ENCODE measurements at regions not wholly inside any gene's neighbourhood (a gene's known extent, or its start where the extent isn't known, plus 50 kb on each side); places are given as distances from the start of the nearest gene placed in this dataset.
"Not testable (repeated sequence)": the region's sequence is repeated elsewhere in the genome, so short reads cannot be mapped to it uniquely, and the experiment has no call there.

DNA sequence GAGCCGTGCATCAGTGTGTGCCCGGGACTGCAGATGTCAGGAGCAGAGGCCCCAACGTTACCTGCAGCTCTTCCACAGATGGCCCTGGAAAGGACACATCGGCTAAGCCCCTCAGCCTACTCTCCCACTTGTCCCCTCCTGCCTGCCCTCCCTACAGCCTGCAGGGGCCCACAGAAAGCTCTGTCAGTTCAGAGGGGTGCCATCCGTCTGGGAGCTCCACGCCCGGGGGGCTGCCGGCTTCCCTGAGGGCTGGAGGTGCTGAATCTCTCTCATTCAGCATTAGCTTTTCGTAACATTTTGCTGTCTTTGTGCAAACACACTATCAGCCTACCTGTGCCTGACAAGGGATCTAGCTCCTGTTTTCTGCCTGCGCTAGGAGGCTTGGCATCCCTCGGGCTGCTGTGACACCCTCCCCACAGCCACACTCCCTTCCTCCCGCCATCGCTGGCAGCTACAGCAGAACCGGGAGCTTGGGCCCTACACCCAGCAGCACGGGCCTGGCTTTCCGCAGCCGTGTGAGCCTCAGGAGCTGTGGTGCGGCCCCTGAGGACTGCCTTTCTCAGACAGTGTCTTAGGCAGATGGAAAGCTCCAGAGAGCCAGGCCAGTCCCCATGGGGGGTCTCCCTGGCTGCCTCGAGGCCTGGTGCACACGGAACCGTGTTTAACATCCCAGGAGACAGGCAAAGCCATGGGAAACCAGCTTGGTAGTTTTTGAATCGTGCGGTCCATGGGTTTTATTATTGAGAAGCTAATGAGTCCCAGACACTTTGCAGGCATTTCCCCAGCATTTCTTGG, 198.3 kb upstream of the B3GAT1 start:
- DNase-seq, result no peak

GRCh38 chr11:134609361-134610115, 197.5 kb upstream of the B3GAT1 start:
- DNase-seq, result no peak

DNA sequence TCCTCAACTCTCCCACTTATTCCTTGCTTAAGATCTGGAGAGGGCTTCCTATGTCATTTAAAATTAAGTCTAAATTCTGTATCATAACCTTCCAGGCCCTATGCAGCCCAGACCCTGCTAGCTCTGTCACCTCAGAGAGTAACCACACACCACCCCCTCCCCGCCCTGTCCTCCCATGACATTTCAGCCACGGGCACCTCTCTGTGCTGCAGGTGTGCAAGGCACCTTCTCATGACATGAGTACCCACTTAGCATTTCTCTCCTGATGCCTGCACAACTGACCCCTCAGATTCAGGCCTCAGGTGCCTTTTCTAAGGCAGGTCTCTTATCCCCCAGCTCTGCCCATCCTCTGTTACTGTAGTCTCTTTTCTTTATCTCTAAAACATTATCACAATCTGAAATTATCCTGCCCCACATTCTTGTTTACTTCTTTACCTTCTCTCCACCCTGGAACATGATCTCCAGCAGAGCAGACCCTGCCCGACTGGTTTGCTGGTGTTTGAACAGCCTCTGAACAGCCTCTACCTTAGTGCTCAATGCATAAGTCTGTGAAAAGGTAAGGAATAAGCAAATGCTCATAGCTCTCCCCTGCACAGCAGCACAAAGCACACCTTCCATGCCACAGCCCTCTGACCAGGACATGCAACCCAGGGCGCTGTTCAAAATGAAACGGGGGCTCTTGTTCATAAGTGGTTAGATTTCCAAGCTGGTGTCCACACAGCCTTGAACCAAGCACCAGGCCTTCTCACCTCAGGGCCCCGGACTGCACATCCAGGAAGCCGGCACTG, 196.1 kb upstream of the B3GAT1 start:
- no peak for DNase-seq

DNA sequence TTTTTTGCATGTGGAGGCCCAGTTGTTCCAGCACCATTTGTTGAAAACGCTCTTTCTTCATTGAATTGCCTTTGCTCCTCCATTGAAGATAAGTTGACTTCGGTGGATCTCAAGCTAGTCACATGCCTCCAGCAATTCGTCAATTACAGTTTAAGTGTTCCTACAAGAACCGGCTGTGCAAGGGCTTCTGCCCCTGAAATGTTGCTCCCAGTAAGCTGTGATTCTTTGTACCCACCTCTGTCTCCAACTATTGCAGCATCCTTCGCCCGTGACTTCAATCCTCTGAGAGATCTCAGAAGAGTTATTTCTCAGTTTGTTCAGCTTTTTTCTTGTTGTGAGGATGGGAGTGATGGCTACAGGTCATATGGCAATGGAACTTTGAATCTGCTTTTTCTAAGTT, 194.2 kb upstream of the B3GAT1 start:
- DNase-seq, result no peak

GRCh38 chr11:134604886-134605285, 192.8 kb upstream of the B3GAT1 start:
- no peak for DNase-seq

DNA sequence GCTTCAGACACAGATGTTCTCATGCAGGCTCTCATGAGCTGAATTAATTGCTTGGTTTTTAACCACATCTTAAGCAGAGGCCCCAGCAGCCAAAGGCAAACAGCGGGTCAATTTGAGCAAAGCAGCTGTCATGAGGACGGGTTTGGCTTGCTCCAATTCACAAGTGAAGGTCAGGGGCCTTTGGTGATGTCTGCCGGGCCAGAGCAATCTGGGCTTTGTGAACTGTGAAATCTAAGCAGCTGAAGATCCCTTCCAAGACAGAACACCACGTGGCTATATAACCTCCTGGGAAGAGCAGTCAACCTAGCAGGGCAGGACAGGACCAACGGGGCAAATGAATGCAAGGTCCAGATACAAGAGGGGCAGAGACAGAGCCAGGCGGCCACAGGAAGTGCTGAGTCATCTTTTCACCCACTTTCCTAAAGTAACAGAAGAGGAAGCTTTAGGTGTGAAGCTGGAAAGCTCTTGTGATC, 187.3 kb upstream of the B3GAT1 start:
- no peak for DNase-seq

DNA sequence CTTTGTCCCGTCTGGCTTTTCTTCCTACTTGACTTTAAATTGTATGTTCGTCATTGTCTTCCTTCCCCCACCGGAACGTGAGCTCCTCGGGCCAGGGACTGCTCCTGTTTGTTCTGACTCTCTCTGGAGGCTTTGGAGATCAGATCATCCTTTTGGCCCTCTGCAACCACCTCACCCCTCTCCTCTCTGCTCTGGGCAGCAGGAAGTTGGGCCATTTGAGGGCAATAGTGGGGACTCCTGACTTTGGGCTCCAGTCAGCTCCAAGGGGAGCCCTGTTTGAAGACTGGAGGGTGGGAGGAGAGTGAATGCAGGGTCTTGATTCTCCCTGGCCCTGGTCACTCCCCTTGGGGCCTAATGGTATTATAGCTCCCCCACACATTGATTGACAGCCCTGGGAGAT, 186.3 kb upstream of the B3GAT1 start:
- no peak for DNase-seq

- no peak for DNase-seq
Measured at GRCh38 chr11:134597452-134597851, 185.4 kb upstream of the B3GAT1 start.

DNA sequence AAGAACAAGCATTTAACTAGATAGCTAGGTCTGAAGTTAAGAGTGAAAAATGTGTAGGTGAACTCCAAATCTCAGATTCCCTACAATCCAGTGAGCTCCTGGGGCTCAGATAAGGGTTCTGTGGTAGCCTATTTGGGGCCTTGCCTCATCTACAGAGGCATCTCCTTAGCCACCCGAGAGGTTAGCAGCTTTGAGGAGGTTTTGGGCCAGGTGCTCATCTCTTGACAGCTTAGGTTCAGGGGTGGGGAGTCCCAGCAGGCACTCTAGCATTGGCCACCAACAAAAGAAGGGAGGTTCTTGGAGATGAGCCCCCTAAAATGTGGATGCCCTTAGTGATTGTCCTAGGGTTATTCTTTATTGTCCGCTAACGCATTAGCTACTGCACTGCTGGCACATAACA, 184.4 kb upstream of the B3GAT1 start:
- no peak for DNase-seq

DNA sequence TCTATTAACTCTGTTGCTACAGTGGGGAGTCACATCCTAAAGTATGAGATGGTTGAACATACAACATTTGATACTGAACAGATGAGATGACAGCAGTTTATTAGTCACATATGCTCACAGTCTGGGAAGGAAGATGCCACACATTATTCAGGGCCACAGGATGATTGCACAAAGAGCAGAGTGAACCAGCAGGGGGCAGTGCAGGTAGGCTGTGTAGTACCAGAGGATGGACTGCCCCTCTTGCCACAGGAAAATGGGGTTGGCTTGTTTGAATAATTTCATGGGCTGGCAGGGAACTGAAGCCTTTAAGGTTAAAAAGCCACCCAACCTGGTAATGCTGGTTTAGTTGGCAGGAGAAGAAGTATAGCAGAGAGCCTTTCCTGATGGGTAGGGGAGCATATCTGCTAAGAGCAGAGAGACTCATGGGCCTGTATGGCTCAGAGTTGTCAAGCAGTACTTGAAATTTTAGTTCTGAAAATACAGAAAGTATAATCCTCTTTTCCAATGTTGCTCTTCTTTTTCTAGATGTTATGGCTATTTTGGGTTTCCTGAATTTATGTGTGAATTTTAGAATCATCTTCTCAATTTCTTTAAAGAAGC, 180.4 kb upstream of the B3GAT1 start:
- DNase-seq, result no peak

GRCh38 chr11:134591338-134591737, 179.3 kb upstream of the B3GAT1 start:
- no peak for DNase-seq

DNA sequence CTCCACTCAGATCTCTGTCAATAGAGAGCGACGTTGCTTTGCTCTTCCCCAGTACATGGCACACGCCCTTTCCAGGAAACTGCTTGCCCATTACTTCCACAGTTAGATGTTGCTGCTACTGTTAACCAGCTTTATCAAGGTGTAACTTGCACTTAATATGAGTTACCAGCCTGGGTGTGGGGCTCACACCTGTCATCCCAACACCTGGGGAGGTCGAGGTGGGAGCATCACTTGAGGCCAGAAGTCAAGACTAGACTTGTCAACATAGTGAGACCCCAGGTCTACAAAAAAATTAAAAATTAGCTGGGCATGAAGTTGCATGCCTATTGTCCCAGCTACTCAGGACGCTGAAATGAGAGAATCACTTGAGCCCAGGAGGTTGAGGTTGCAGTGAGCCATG, 177.1 kb upstream of the B3GAT1 start:
- DNase-seq, result no peak

- not testable (repeated sequence) for DNase-seq
Measured at GRCh38 chr11:134588460-134589110, 176.5 kb upstream of the B3GAT1 start.

DNA sequence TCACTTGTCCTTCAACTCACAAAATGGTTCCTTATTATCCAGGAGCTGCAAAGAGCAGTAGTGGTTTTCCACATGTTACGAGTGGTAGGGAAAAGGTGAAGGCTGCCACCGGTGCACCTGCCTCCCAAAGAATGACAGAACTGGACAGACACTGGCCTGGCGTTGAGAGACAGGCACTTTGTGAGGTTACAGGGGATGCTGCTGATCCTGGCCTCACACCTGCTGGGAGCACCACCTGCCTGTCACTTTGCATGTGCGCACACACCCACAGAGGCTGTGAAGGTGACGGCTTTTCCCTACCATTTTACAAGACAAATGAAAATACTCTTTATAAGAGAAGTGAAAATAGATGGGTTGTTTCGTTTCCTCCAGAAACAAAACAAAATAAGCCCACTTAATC, 175.3 kb upstream of the B3GAT1 start:
- no peak for DNase-seq

GRCh38 chr11:134586726-134587125, 174.7 kb upstream of the B3GAT1 start:
- DNase-seq, result no peak

DNA sequence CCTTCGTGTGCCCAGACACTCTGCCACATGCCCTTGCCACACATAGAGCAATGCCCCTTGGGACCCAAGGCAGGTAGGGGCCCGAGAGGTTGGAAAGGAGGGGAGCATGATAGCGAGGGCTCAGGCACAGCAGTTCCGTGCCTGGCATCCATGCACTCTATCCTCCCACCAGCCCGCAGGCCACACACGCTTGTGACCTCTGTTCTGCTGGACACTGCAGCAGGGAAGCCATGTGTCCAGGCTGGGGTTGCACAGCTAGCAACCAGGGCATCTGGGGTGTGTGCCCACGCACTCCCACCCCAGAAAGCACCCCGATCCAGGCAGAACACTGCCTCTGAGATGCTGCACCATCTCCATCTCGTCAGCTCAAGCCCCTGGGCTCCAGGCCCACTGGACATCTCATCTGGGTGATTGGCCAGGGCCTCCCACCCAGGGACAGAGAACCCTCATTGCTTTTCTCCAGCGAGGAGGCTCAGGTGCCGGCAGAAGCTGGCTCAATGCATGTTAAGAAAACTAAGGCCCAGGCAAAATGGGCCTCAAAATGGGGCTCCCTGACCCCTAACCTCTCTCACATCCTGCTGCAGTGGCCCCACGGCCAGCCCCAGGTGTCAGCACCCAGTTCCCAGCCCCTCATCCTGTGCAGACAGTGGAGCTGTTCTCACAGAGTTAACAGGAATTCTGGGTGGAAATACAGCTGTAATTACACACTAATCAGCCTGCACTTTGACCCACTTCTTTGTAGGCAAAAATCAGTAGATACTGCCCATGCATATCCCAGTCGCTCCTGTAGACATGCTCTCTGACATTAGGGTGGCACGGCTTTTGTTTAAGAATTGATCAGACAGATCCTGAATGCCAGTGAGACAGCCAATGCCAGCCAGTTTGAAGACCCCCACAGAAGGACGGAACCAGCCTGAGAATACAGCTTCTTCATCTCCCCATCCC, 173.9 kb upstream of the B3GAT1 start:
- no peak for DNase-seq

- DNase-seq, result no peak
Measured at GRCh38 chr11:134584706-134585445, 172.8 kb upstream of the B3GAT1 start.

DNA sequence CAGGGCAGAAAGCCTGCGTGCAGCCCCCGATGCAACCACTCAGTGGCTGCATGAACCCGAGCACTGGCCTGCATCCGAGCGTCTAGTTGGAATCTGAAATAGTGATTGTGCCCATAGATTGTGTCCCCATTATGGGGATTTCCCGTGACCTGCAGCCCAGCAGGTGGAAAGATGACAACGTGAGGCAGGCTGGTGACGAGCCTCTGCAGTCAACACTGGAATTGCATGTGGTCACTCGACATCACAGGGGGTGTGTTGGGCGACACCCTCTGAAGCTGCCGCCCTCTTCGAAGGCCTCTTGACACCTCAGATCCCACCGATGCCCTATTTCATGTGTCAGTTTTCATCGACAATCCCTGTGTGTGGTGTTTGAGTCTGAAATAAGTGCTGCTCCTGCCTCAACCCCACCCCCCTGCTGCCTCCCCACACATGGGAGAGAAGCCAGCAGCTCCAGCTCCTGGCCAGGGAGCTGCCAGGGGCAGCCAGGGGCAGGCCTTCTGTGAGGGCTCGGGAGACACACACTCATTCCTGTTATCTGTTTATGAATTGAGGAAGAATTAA, 172.0 kb upstream of the B3GAT1 start:
- DNase-seq, result no peak

DNA sequence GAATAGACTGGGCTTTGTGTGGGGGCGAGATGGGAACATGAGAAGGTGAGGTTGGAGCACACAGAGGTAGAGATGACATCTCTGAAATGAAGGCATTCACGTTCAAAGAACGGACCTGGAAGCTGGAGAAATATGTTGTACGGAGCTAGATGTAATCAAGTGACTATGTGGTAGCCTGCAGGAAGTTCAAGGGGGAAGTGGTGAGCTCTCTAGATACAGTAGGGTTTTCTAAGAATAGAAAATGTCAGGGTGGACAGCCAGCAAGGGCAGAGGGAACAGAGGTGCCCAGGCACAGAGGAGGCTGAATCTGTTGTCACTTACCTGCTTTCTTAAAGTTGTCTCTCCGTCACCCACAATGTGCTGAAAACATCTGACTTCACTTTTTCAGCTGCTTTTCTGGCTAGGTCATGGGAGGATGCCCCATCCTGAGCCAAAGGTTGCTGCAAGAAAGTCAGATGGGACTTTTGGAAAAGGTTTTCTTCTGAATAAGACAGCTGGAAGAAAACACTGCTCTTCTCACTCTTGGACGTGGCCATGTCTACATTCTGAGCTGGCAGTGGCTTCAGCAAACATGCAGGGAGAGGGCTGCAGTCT, 171.5 kb upstream of the B3GAT1 start:
- DNase-seq, result no peak

DNA sequence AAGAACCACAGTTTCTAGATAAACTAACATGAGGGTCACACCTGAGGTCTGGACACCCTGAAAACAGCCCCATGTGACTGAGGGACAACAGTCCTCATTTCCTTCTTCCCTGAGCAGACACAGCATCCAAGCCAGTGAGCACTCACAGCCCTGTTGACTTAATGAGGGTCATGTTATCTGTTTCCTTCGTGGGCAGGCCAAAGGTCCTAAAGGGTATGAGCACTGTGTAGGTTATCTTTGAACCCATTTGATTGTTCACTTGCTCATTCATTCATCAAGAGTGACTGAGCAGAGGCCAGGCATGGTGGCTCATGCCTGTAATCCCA, 170.7 kb upstream of the B3GAT1 start:
- no peak for DNase-seq

All from activated CD4-positive, alpha-beta T cell treated with anti-CD3 and anti-CD28 coated beads for 1 hour (primary cell).